IPS-15b (cell line): ENCODE measurements at regions not wholly inside any gene's neighbourhood (a gene's known extent, or its start where the extent isn't known, plus 50 kb on each side); places are given as distances from the start of the nearest gene placed in this dataset.
"Not testable (repeated sequence)": the region's sequence is repeated elsewhere in the genome, so short reads cannot be mapped to it uniquely, and the experiment has no call there.

Source experiments
- H3K27me3 ChIP-seq: one replicate; pipeline ENCODE4 v1.6.1; 2013; ENCODE audit warnings: low read length; ENCODE audit not compliant: control insufficient read depth, insufficient read depth
- H3K36me3 ChIP-seq: one replicate; pipeline ENCODE4 v1.6.1; 2013; ENCODE audit warnings: low read length; ENCODE audit not compliant: control insufficient read depth, insufficient read depth
- H3K4me1 ChIP-seq: one replicate; pipeline ENCODE4 v1.6.1; 2013; ENCODE audit warnings: mild to moderate bottlenecking, low read length; ENCODE audit not compliant: control insufficient read depth, insufficient read depth
- H3K4me3 ChIP-seq: one replicate; pipeline ENCODE4 v1.5.1; 2013; ENCODE audit warnings: low read depth, low read length
- H3K9ac ChIP-seq: one replicate; pipeline ENCODE4 v1.6.1; 2013; ENCODE audit warnings: low read depth, mild to moderate bottlenecking, low read length
- H3K9me3 ChIP-seq: one replicate; pipeline ENCODE4 v1.6.1; 2013; ENCODE audit warnings: mild to moderate bottlenecking, low read length; ENCODE audit not compliant: control insufficient read depth, insufficient read depth

DNA sequence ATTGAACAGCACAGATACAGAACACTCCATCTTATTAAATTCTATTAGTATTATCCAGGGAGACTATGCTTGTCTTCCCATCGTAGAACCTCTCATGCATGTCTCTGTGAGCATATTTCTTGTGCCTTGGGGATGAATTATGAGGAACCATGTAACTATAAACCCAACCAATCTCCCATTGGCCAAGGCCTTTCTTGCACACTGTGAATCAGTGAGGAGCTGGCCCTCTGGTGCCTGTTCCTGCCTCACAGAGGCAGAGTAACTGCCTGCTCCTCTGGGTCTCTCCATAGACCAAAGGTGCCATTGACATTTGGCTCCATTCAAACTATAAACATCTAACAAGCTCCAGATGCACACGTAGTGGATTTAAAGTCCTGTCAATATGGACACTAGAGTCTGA is 190.4 kb downstream of the ENC1 start:
- H3K9me3 ChIP-seq: no peaks in the 10 kb centered on the region
- H3K27me3 ChIP-seq: no peaks in the 10 kb centered on the region
- peaks cover 3% of the 10 kb centered on the region for H3K4me1 ChIP-seq
- no peak overlapping the region for H3K4me3 ChIP-seq
- H3K36me3 ChIP-seq: no peaks in the 10 kb centered on the region
- no peak overlapping the region for H3K9ac ChIP-seq

- Histone ChIP-seq H3K9me3 (no peaks in the 10 kb centered on the region), H3K4me1 (no peaks in the 10 kb centered on the region), H3K9ac (no peak overlapping the region), H3K4me3 (no peak overlapping the region), H3K27me3 (no peaks in the 10 kb centered on the region), H3K36me3 (no peaks in the 10 kb centered on the region)
These were observed 193.7 kb downstream of the ENC1 start for GRCh38 chr5:74446725-74447241.

GRCh38 chr5:74442466-74442865 is 198.1 kb downstream of the ENC1 start:
- no peaks in the 10 kb centered on the region for H3K27me3 ChIP-seq
- no peaks in the 10 kb centered on the region for H3K9me3 ChIP-seq
- no peaks in the 10 kb centered on the region for H3K36me3 ChIP-seq
- H3K9ac ChIP-seq: no peak overlapping the region
- H3K4me1 ChIP-seq: no peaks in the 10 kb centered on the region
- no peak overlapping the region for H3K4me3 ChIP-seq

DNA sequence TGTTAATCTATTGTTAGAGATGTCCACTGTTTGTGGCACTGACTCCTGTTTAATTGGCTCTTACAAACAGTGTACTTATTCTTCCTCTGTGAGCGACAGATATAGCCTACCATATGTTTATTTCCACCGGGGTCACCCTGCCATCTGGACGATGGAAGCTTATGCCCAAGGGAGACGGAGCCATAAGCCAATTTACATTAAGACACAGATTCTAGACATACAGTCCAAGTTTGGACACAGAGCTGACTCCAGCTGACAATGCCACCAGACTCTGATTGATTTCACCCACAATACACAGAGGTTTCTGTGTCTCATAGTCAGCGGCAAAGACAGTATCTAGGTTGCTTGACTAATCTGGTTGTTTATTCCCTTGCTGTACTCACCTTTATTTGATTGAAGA is 198.9 kb downstream of the ENC1 start:
- H3K9me3 ChIP-seq: no peaks in the 10 kb centered on the region
- H3K36me3 ChIP-seq: no peaks in the 10 kb centered on the region
- H3K4me1 ChIP-seq: no peaks in the 10 kb centered on the region
- no peak overlapping the region for H3K9ac ChIP-seq
- no peak overlapping the region for H3K4me3 ChIP-seq
- H3K27me3 ChIP-seq: no peaks in the 10 kb centered on the region

DNA sequence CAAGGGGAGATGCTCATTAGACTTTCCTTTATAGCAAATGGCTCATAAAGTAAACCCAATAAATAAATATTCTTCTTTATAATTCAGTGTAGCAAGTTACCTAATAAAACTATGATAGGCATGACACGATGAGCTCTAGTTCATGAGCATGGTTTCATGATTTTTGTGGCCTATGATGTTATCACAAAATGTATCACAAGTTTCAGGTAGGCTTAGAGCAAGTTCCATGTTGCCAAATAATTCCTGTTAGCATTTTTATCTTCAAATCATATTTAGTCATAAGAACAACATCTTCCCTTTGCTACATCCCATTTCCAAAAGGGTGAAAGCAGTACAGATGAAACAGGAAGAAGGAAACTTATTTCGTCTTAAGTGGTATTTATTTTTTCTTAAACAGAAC is 200.2 kb downstream of the ENC1 start:
- no peak overlapping the region for H3K4me3 ChIP-seq
- H3K4me1 ChIP-seq: no peaks in the 10 kb centered on the region
- H3K36me3 ChIP-seq: no peaks in the 10 kb centered on the region
- no peaks in the 10 kb centered on the region for H3K9me3 ChIP-seq
- no peak overlapping the region for H3K9ac ChIP-seq
- H3K27me3 ChIP-seq: no peaks in the 10 kb centered on the region

- not testable (repeated sequence) for H3K27me3 ChIP-seq, H3K9ac ChIP-seq, H3K4me3 ChIP-seq, H3K9me3 ChIP-seq, H3K36me3 ChIP-seq
- peaks cover 12% of the 10 kb centered on the region for H3K4me1 ChIP-seq
These were observed 202.7 kb downstream of the ENC1 start for GRCh38 chr5:74437870-74438269.

- Histone ChIP-seq H3K4me3 (peak overlapping the region; percentile 11), H3K4me1 (peaks cover 12% of the 10 kb centered on the region), H3K9ac (no peak overlapping the region), H3K36me3 (no peaks in the 10 kb centered on the region), H3K27me3 (peaks cover 17% of the 10 kb centered on the region), H3K9me3 (no peaks in the 10 kb centered on the region)
These were observed 206.4 kb downstream of the ENC1 start for GRCh38 chr5:74433896-74434829.

DNA sequence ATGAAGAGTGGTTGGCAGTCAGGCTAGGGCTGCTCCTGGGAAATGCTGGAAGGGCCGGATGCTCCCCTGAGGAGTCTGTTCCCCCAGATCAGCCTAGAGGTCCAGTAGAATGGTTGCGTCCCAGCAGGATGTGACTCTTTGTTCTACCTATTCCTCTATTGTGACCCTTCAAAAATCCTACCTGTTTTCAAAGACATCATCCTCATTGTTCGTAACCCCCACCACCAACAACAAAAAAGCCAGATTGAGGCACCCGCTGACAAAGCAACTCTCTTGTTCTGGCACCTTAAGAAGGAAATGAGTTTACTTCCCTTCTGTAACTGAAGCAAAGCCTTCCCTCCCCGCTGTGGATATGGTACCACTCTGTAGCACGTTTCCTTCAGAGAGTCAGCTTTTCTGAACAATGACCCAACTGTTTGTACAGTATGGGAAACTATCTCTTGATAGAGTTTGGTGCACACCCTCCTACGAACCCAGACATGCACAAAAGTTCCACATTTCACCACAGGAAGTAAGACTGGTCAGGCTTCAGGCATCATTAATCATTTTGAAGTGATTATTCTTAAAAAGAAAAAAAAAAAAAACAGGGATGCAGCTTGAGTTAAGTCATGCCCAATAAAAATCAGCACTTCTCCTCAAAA is 207.2 kb downstream of the ENC1 start:
- H3K4me1 ChIP-seq: peaks cover 12% of the 10 kb centered on the region
- H3K4me3 ChIP-seq: peak overlapping the region; percentile 11
- no peak overlapping the region for H3K9ac ChIP-seq
- H3K27me3 ChIP-seq: peaks cover 17% of the 10 kb centered on the region
- H3K36me3 ChIP-seq: no peaks in the 10 kb centered on the region
- H3K9me3 ChIP-seq: no peaks in the 10 kb centered on the region

DNA sequence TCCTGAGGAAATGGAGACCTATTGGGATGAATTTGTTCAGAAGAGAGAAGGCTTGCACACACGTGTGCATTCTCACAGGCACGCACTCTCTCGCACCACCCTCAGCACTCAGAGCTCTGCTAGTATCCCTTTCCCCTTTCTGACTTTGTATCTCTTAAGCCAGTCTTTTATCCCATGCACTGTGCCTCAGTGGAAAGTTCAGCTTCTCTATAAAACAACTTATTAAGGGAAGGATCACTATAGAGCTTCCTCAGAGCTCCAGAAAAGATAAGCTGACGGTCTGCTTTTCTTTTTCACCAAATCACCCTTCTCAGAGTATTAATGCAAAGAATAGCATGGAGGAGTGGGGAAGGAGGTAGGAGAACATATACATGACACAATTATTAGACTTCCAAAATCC is 207.8 kb downstream of the ENC1 start:
- no peak overlapping the region for H3K9ac ChIP-seq
- H3K9me3 ChIP-seq: no peaks in the 10 kb centered on the region
- peaks cover 12% of the 10 kb centered on the region for H3K4me1 ChIP-seq
- no peak overlapping the region for H3K4me3 ChIP-seq
- peaks cover 17% of the 10 kb centered on the region for H3K27me3 ChIP-seq
- H3K36me3 ChIP-seq: no peaks in the 10 kb centered on the region

DNA sequence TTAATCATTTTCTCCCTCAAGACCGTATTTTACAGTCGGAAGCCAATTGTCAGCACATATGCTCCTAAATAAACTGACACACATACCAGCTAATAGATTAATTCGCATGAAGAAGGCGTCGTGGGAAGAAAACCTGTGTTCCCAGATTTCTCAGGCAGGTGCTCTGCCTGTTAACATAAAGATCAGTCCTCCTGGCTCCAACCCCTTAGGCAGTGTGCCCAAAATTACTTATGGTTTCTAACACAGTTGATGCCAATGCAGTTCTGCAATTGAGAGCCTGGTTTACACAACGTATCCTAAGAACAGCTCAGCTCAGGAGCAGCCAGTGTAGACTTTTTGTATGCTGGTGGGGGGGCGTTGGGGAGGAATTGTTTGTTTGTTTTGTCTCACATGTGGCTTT is 208.3 kb downstream of the ENC1 start:
- Histone ChIP-seq H3K27me3 (peaks cover 17% of the 10 kb centered on the region), H3K4me1 (peaks cover 12% of the 10 kb centered on the region), H3K9me3 (no peaks in the 10 kb centered on the region), H3K9ac (no peak overlapping the region), H3K36me3 (no peaks in the 10 kb centered on the region), H3K4me3 (no peak overlapping the region)

DNA sequence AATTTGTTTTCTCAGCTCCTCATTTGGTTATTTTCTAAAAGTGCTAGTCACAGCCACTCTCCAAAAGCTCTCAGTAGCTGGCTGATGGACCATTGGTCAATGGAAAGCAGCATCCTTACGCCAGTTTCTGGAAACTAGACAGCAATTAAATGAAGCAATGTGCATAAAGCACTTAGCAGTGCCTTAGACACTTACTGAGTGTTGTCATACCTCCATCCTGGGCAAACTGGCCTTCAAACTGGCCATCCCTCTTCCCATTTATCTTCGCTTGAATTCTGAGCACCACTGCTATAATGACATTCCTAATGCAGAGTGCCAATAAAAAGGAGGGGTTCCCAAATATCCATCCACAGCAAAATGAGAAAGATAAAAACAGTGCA is 209.2 kb downstream of the ENC1 start:
- Histone ChIP-seq H3K27me3 (peaks cover 17% of the 10 kb centered on the region), H3K4me1 (peaks cover 12% of the 10 kb centered on the region), H3K36me3 (no peaks in the 10 kb centered on the region), H3K9me3 (no peaks in the 10 kb centered on the region), H3K9ac (no peak overlapping the region), H3K4me3 (no peak overlapping the region)
